HG03575 (cell line): ENCODE measurements at regions not wholly inside any gene's neighbourhood (a gene's known extent, or its start where the extent isn't known, plus 50 kb on each side); places are given as distances from the start of the nearest gene placed in this dataset.
"Not testable (repeated sequence)": the region's sequence is repeated elsewhere in the genome, so short reads cannot be mapped to it uniquely, and the experiment has no call there.

Experiments used
- ATAC-seq: cut with Tn5 transposase; IDR thresholded peaks from one replicate; pipeline ENCODE4 v1.9.1; 2021; ENCODE audit not compliant: unreplicated experiment, insufficient number of reproducible peaks, low FRiP score; ENCODE audit errors: extremely low read depth

GRCh38 chr20:40009542-40009941 is 679.5 kb downstream of the MAFB start:
- ATAC-seq: no peak

- ATAC-seq: no peak
These were observed 680.9 kb downstream of the MAFB start for GRCh38 chr20:40008177-40008576.

GRCh38 chr20:40006168-40006860 is 682.7 kb downstream of the MAFB start:
- no peak for ATAC-seq

GRCh38 chr20:40004092-40004491 is 684.9 kb downstream of the MAFB start:
- not testable (repeated sequence) for ATAC-seq

GRCh38 chr20:39993742-39994141 is 695.3 kb downstream of the MAFB start:
- ATAC-seq: no peak

- no peak for ATAC-seq
These were observed 698.3 kb downstream of the MAFB start for GRCh38 chr20:39990692-39991091.

GRCh38 chr20:39988991-39989390 is 700.0 kb downstream of the MAFB start:
- no peak for ATAC-seq

GRCh38 chr20:39986173-39986904 is 702.7 kb downstream of the MAFB start:
- no peak for ATAC-seq

GRCh38 chr20:39985271-39985827 is 703.7 kb downstream of the MAFB start:
- no peak for ATAC-seq

- no peak for ATAC-seq
These were observed 705.4 kb downstream of the MAFB start for GRCh38 chr20:39983655-39984054.

GRCh38 chr20:39983183-39983582 is 705.9 kb downstream of the MAFB start:
- no peak for ATAC-seq

- no peak for ATAC-seq
These were observed 714.0 kb downstream of the MAFB start for GRCh38 chr20:39974966-39975501.

GRCh38 chr20:39968495-39968894 is 720.5 kb downstream of the MAFB start:
- ATAC-seq: no peak

GRCh38 chr20:39967806-39968205 is 721.2 kb downstream of the MAFB start:
- no peak for ATAC-seq

- ATAC-seq: no peak
These were observed 727.3 kb downstream of the MAFB start for GRCh38 chr20:39961637-39962244.

GRCh38 chr20:39960522-39961428 is 728.3 kb downstream of the MAFB start:
- ATAC-seq: no peak

GRCh38 chr20:39957911-39958310 is 731.1 kb downstream of the MAFB start:
- ATAC-seq: not testable (repeated sequence)

GRCh38 chr20:39954621-39955020 is 734.4 kb downstream of the MAFB start:
- ATAC-seq: no peak

GRCh38 chr20:39946931-39947330 is 742.1 kb downstream of the MAFB start:
- ATAC-seq: no peak
